Epithelial cell of proximal tubule (primary cell): ENCODE measurements at regions not wholly inside any gene's neighbourhood (a gene's known extent, or its start where the extent isn't known, plus 50 kb on each side); places are given as distances from the start of the nearest gene placed in this dataset.
A peak's percentile ranks its signal among the peaks of the same experiment; 100 is the strongest.

Experiments used
- DNase-seq: peaks from one replicate; pipeline ENCODE4 v3.0.0-alpha.2; 2011; ENCODE audit warnings: low read depth
- H3K4me3 ChIP-seq: 2 replicates; pipeline ENCODE4 v1.5.1; 2011; ENCODE audit warnings: low read depth, mild to moderate bottlenecking, low read length
- TF ChIP-seq, protein P1 (sequence below): conservative IDR thresholded peaks from 2 replicates; pipeline ENCODE4 v1.5.1; 2012; ENCODE audit warnings: low read depth, mild to moderate bottlenecking, low read length

DNA sequence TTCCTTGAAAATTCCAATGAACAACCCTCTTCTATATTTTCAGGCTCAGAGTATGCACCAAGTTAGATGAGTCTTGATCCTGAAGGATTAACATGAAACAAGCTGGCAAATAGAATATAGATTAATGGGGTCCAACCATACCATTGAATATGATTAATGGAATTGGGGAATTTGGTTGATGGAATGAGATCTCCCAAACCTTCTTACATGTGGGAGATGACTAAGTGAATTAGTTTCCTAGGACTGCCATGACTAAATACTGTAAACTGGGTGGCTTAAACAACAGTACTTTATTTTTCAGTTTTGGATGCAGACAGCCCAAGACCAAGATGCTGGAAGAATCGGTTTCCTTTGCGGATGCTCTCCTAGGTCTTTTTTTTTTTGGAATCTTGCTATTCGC, 347.0 kb downstream of the QKI start:
- no peak for DNase-seq
- TF ChIP-seq, protein P1, sequence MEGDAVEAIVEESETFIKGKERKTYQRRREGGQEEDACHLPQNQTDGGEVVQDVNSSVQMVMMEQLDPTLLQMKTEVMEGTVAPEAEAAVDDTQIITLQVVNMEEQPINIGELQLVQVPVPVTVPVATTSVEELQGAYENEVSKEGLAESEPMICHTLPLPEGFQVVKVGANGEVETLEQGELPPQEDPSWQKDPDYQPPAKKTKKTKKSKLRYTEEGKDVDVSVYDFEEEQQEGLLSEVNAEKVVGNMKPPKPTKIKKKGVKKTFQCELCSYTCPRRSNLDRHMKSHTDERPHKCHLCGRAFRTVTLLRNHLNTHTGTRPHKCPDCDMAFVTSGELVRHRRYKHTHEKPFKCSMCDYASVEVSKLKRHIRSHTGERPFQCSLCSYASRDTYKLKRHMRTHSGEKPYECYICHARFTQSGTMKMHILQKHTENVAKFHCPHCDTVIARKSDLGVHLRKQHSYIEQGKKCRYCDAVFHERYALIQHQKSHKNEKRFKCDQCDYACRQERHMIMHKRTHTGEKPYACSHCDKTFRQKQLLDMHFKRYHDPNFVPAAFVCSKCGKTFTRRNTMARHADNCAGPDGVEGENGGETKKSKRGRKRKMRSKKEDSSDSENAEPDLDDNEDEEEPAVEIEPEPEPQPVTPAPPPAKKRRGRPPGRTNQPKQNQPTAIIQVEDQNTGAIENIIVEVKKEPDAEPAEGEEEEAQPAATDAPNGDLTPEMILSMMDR, result no peak
- H3K4me3 ChIP-seq, result no peak overlapping the region

GRCh38 chr6:163760860-163761259, 346.3 kb downstream of the QKI start:
- DNase-seq, result no peak
- H3K4me3 ChIP-seq, result no peak overlapping the region
- TF ChIP-seq, protein P1, result no peak

- no peak overlapping the region for H3K4me3 ChIP-seq
- DNase-seq, result peak; percentile 27
These were observed 345.0 kb downstream of the QKI start for GRCh38 chr6:163759542-163759941.

DNA sequence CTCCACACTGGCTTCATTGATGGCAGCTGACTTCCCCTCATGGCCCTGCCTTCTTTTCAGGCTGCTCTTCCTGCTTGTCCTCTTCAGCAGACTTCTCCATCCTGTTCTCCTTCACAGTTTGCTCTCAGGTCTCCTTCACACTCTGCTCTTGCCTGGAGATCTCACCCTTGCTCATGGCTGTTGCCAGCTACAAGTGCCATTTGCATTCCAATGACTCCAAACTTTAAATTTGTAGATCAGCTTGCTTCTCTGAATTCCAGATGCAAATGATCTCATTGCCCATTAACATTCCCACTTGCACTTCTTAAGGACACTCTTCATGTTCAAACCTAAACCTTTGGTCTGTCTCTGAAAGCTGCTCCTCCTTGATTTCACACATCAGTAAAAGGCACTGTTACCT, 343.0 kb downstream of the QKI start:
- H3K4me3 ChIP-seq, result no peak overlapping the region
- no peak for DNase-seq
- TF ChIP-seq, protein P1, result no peak

More at GRCh38 chr6:163759542-163759941, 345.0 kb downstream of the QKI start:
- TF ChIP-seq, protein P1, result no peak

GRCh38 chr6:163756079-163756478, 341.6 kb downstream of the QKI start:
- H3K4me3 ChIP-seq, result no peak overlapping the region
- no peak for DNase-seq
- TF ChIP-seq, protein P1, result no peak

GRCh38 chr6:163754866-163755265, 340.3 kb downstream of the QKI start:
- no peak for DNase-seq
- TF ChIP-seq, protein P1, result no peak

DNA sequence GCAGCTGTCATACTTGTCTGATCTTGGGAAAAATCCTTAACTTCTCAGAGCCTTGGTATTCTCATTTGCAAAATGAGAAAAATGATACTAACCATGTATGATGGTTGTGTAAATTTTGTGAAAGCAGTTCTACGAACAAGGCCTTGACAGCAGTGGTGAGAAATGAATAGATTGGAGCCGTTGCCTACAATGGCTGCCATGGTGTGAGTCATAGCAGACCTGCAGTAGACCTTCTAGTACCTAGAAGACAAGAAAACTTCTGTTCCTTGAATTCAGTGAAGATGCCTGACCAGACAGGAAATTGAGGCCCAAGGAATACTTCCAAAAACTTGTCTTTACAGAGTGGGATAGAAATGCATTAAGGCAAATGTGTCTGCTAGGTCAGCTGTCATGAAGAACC, 338.9 kb downstream of the QKI start:
- no peak for DNase-seq
- TF ChIP-seq, protein P1, result no peak
- no peak overlapping the region for H3K4me3 ChIP-seq

More at GRCh38 chr6:163754866-163755265, 340.3 kb downstream of the QKI start:
- no peak overlapping the region for H3K4me3 ChIP-seq
